ENCODE measurements at regions not wholly inside any gene's neighbourhood (a gene's known extent, or its start where the extent isn't known, plus 50 kb on each side); places are given as distances from the start of the nearest gene placed in this dataset.

- TF ChIP-seq CTCF (IDR thresholded peaks at IDR 0.05): no peak
- TF ChIP-seq POLR2A (IDR thresholded peaks at IDR 0.05): no peak
- TF ChIP-seq EP300 (IDR thresholded peaks at IDR 0.05): no peak
- TF ChIP-seq POLR2AphosphoS5 (IDR thresholded peaks at IDR 0.05): no peak
- intact Hi-C loops (cut with DNase I; ENCODE audit: low total_unique reads): no loop called here
- no peaks in the 10 kb centered on the region for H3K9me3 ChIP-seq
- no peak overlapping the region for H3K4me3 ChIP-seq
- no peaks in the 10 kb centered on the region for H3K4me1 ChIP-seq
- WGBS, 5 donors: 38 to 73% (median 43%) methylated on average over 2 of the region's 2 CpGs
- no peak overlapping the region for H3K27ac ChIP-seq
- no peaks in the 10 kb centered on the region for H3K36me3 ChIP-seq
- DNase-seq: no peak
- no peaks in the 10 kb centered on the region for H3K27me3 ChIP-seq
Observed at GRCh38 chr11:42179216-42179615, 719.8 kb upstream of the LRRC4C start.

- H3K9me3 ChIP-seq: peaks cover 0 to 10% (median 0%) of the 10 kb centered on the region in 4 donors
- no peak for DNase-seq
- no peak for TF ChIP-seq EP300 (IDR thresholded peaks at IDR 0.05)
- TF ChIP-seq CTCF (IDR thresholded peaks at IDR 0.05): no peak
- TF ChIP-seq POLR2AphosphoS5 (IDR thresholded peaks at IDR 0.05): no peak
- no peak for TF ChIP-seq POLR2A (IDR thresholded peaks at IDR 0.05)
Observed at GRCh38 chr11:42195289-42196013, 736.0 kb upstream of the LRRC4C start.

GRCh38 chr11:42200311-42200710 is 740.9 kb upstream of the LRRC4C start:
- Histone ChIP-seq H3K27me3 (no peaks in the 10 kb centered on the region), H3K9me3 (peaks cover 0 to 10% (median 0%) of the 10 kb centered on the region in 4 donors), H3K4me1 (no peaks in the 10 kb centered on the region), H3K36me3 (no peaks in the 10 kb centered on the region), H3K4me3 (no peak overlapping the region), H3K27ac (no peak overlapping the region)
- 79 to 84% (median 83%) methylated on average over 6 of the region's 6 CpGs for WGBS, 5 donors
- intact Hi-C loops (cut with DNase I; ENCODE audit: low total_unique reads): no loop called here
- no peak for DNase-seq
- TF ChIP-seq EP300 (IDR thresholded peaks at IDR 0.05): no peak
- no peak for TF ChIP-seq POLR2A (IDR thresholded peaks at IDR 0.05)
- no peak for TF ChIP-seq POLR2AphosphoS5 (IDR thresholded peaks at IDR 0.05)
- no peak for TF ChIP-seq CTCF (IDR thresholded peaks at IDR 0.05)

More at GRCh38 chr11:42195289-42196013, 736.0 kb upstream of the LRRC4C start:
- Histone ChIP-seq H3K4me3 (no peak overlapping the region), H3K27me3 (no peaks in the 10 kb centered on the region), H3K27ac (no peak overlapping the region), H3K4me1 (no peaks in the 10 kb centered on the region), H3K36me3 (no peaks in the 10 kb centered on the region)
- 43 to 63% (median 49%) methylated on average over 3 of the region's 3 CpGs for WGBS, 5 donors
- intact Hi-C loops (cut with DNase I; ENCODE audit: low total_unique reads): no loop called here

GRCh38 chr11:42201603-42202148 is 742.2 kb upstream of the LRRC4C start:
- Histone ChIP-seq H3K36me3 (no peaks in the 10 kb centered on the region), H3K4me3 (no peak overlapping the region), H3K4me1 (no peaks in the 10 kb centered on the region), H3K9me3 (peaks cover 0 to 8% (median 0%) of the 10 kb centered on the region in 4 donors), H3K27ac (no peak overlapping the region), H3K27me3 (no peaks in the 10 kb centered on the region)
- intact Hi-C loops (cut with DNase I; ENCODE audit: low total_unique reads): no loop called here
- no peak for DNase-seq
- no peak for TF ChIP-seq POLR2A (IDR thresholded peaks at IDR 0.05)
- no peak for TF ChIP-seq EP300 (IDR thresholded peaks at IDR 0.05)
- no peak for TF ChIP-seq POLR2AphosphoS5 (IDR thresholded peaks at IDR 0.05)
- 69 to 90% (median 84%) methylated on average over 6 of the region's 6 CpGs for WGBS, 5 donors

GRCh38 chr11:42205518-42205917 is 746.1 kb upstream of the LRRC4C start:
- intact Hi-C loops (cut with DNase I; ENCODE audit: low total_unique reads): no loop called here
- Histone ChIP-seq H3K9me3 (peaks cover 0 to 6% (median 0%) of the 10 kb centered on the region in 4 donors), H3K36me3 (no peaks in the 10 kb centered on the region), H3K27me3 (no peaks in the 10 kb centered on the region), H3K4me3 (no peak overlapping the region), H3K27ac (no peak overlapping the region), H3K4me1 (no peaks in the 10 kb centered on the region)
- TF ChIP-seq CTCF (IDR thresholded peaks at IDR 0.05) (no peak), EP300 (IDR thresholded peaks at IDR 0.05) (no peak), POLR2A (IDR thresholded peaks at IDR 0.05) (no peak), POLR2AphosphoS5 (IDR thresholded peaks at IDR 0.05) (no peak)
- WGBS, 5 donors: 0 to 44% (median 19%) methylated on average over 1 of the region's 1 CpG
- no peak for DNase-seq

Measured in stomach (tissue), 8 donors.